NOMO-1 treated with dmso at 0.1 percent for 144 hours (cell line): ENCODE measurements at regions not wholly inside any gene's neighbourhood (a gene's known extent, or its start where the extent isn't known, plus 50 kb on each side); places are given as distances from the start of the nearest gene placed in this dataset.

Experiments used
- DNase-seq: peaks from one replicate; lab custom pipeline; 2025; ENCODE audit not compliant: unreplicated experiment; lab: John Stamatoyannopoulos, UW

- no peak for DNase-seq
Observed at GRCh38 chr1:81042225-81042624, 758.5 kb upstream of the ADGRL2 start.

- DNase-seq: no peak
Observed at GRCh38 chr1:81034291-81034690, 766.4 kb upstream of the ADGRL2 start.

GRCh38 chr1:81032973-81033425, 767.7 kb upstream of the ADGRL2 start:
- DNase-seq: no peak

- no peak for DNase-seq
Observed at GRCh38 chr1:81032374-81032773, 768.4 kb upstream of the ADGRL2 start.

GRCh38 chr1:81030441-81030840, 770.3 kb upstream of the ADGRL2 start:
- DNase-seq: no peak

- DNase-seq: no peak
Observed at GRCh38 chr1:81029266-81029665, 771.5 kb upstream of the ADGRL2 start.

- DNase-seq: no peak
Observed at GRCh38 chr1:81023187-81023724, 777.5 kb upstream of the ADGRL2 start.

GRCh38 chr1:81021134-81021533, 779.6 kb upstream of the ADGRL2 start:
- DNase-seq: no peak

GRCh38 chr1:81020506-81020905, 780.2 kb upstream of the ADGRL2 start:
- no peak for DNase-seq

GRCh38 chr1:81010126-81010525, 790.6 kb upstream of the ADGRL2 start:
- no peak for DNase-seq

GRCh38 chr1:81008293-81008692, 792.4 kb upstream of the ADGRL2 start:
- no peak for DNase-seq

GRCh38 chr1:81007024-81007423, 793.7 kb upstream of the ADGRL2 start:
- no peak for DNase-seq

GRCh38 chr1:81006502-81006901, 794.2 kb upstream of the ADGRL2 start:
- no peak for DNase-seq

GRCh38 chr1:81004011-81004410, 796.7 kb upstream of the ADGRL2 start:
- no peak for DNase-seq

- DNase-seq: no peak
Observed at GRCh38 chr1:80994934-80995333, 805.8 kb upstream of the ADGRL2 start.

GRCh38 chr1:80994038-80994437, 806.7 kb upstream of the ADGRL2 start:
- no peak for DNase-seq

- no peak for DNase-seq
Observed at GRCh38 chr1:80993154-80993980, 807.4 kb upstream of the ADGRL2 start.

GRCh38 chr1:80989455-80989854, 811.3 kb upstream of the ADGRL2 start:
- no peak for DNase-seq

GRCh38 chr1:80988926-80989325, 811.8 kb upstream of the ADGRL2 start:
- no peak for DNase-seq

GRCh38 chr1:80987824-80988223, 812.9 kb upstream of the ADGRL2 start:
- no peak for DNase-seq

- no peak for DNase-seq
Observed at GRCh38 chr1:80987106-80987505, 813.6 kb upstream of the ADGRL2 start.

- no peak for DNase-seq
Observed at GRCh38 chr1:80982831-80983230, 817.9 kb upstream of the ADGRL2 start.

GRCh38 chr1:80973101-80973500, 827.6 kb upstream of the ADGRL2 start:
- no peak for DNase-seq
